GM23248 (cell line): ENCODE measurements at regions not wholly inside any gene's neighbourhood (a gene's known extent, or its start where the extent isn't known, plus 50 kb on each side); places are given as distances from the start of the nearest gene placed in this dataset.

Source experiments
- EZH2 ChIP-seq: fragments of 200-600 bp; sonication (generic); IDR thresholded peaks from 2 replicates; pipeline ENCODE4 v1.6.1; 2018; ENCODE audit warnings: antibody characterized with exemption, mild to moderate bottlenecking; ENCODE audit not compliant: insufficient read depth, poor library complexity, severe bottlenecking
- EZH2phosphoT487 ChIP-seq: fragments of 200-600 bp; sonication (generic); IDR thresholded peaks from 2 replicates; pipeline ENCODE4 v1.6.1; 2018; ENCODE audit warnings: antibody characterized with exemption, moderate library complexity, mild to moderate bottlenecking, low read depth; ENCODE audit not compliant: insufficient read depth

DNA sequence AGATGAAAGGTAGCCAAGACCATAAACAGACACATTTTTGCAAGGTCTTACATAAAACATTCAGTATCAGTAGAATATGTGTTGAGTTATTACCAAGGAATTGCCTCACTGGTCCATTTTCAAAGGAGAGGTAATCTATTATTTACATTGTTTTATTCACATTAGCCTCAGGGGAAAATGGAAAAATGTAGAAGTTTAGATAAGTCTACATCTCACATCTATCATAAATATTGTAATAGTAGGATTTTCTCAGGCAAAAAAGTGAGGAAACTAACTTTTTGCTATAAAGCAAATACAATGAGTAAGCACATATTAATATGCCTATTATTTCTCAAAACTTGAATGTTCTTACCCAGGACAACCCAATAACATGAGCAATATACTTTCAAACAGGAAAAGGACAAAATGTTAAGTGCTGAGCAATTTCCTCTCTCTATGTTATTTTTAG lies 184.6 kb upstream of the AGTR1 start:
- TF ChIP-seq EZH2 (no peak), EZH2phosphoT487 (no peak)
